ENCODE measurements at regions not wholly inside any gene's neighbourhood (a gene's known extent, or its start where the extent isn't known, plus 50 kb on each side); places are given as distances from the start of the nearest gene placed in this dataset.
"Not testable (repeated sequence)": the region's sequence is repeated elsewhere in the genome, so short reads cannot be mapped to it uniquely, and the experiment has no call there.

DNA sequence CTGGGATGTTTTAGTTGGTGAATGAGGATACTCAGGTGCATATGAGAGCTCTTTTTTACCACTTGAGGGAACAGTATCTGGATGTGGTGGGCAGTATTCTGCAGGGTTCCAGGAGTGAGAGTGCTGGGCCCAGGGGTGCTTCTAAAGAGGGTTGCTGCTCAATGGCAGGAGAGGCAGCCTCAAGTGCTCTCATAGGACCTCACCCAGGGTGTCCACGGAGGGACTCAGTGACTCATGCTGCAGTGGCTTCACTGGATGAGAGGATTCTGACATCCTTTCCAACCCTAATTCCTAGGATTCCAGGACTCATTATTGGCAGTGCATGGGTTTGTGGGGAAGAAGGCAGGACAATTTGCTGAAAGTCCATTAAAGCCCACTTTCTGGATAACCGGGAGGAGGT lies 176.6 kb upstream of the FERMT1 start:
- no peak for DNase-seq

DNA sequence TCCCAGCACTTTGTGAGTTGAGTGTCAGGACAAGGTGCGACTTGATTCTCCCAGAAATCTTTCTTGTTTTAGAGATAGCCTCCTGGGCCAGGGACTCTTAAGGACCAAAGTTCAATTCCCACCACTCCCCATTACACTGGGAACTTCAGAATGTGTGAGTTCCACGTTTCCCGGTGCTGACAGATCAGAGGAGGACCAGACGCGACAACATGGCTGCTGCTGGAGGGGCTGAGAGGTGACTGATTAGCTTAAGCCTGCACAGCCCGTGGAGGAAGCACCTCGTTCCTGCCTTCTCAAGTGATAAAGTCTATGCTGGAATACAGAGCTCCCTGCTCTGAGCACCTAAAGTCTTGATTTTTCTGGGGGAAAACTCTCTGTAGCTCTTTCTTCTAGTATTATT lies 175.2 kb upstream of the FERMT1 start:
- DNase-seq: no peak

DNA sequence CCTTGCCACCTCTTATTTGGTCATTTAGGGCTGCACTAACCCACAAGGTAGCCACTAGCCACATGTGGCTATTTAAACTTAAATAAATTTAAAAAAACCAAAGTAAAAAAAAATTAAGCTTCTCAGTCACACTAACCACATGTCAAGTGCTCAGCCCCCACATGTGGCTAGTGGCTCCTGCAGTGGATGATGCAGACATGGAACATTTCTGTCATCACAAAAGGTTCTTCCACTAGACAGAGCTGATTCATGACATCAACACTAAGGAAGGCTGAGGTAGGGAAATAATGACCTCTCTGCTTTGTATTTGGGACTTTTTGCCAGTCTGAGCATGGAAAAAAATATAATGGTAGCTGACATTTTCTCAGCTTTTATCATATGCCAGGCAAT lies 173.0 kb upstream of the FERMT1 start:
- DNase-seq: no peak

DNA sequence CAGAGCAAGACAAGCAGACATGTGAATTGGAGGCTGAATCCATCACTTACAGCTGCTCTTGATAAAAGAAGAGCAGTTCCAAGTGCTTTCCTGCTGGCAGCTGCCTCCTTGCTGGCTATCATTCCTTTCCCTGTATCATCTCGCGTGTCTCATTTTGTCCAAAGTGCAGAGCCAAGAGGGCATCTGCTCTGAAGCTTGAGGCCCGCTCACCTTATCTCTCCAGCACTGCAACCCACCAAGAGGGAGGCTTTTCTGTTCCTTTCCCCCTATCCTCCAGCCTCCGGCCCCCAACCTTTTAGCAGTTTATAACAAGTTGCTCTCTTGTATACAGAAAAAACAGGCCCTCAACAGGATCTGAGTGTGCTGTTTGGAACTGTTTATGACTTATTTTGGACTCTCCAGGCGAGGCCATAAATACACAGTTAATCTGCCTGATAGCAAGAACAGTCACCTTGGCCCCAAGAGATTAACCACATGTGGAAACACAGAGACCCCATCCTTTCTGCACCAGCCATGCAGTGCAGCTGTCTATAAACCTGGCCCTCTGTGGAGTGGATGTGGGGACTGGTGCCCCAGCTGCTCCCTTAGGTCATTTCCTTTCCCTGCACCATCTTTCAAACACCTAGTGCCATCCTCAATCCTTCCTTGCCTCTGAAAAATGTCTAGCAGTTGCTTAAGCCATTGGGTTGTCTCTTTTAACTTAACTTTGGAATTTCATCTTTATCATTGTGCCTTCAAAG lies 172.5 kb upstream of the FERMT1 start:
- DNase-seq: no peak

DNA sequence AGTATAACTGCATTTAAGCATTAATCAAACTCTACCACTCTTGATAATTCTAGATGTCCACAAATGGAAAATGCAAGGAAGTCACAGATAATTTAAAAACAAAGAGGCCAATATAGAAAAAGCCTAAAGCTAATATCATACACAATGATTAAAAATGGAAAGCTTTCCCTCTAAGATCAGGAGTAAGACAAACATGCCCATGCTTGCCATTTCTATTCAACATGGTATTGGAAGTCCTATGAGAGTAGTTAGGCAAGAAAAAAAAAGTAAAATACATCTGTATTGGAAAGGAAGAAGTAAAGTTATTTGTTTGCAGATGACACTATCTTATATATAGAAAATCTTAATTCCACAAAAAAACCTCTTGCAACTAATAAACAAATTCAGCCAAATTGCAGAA lies 164.6 kb upstream of the FERMT1 start:
- DNase-seq: no peak

DNA sequence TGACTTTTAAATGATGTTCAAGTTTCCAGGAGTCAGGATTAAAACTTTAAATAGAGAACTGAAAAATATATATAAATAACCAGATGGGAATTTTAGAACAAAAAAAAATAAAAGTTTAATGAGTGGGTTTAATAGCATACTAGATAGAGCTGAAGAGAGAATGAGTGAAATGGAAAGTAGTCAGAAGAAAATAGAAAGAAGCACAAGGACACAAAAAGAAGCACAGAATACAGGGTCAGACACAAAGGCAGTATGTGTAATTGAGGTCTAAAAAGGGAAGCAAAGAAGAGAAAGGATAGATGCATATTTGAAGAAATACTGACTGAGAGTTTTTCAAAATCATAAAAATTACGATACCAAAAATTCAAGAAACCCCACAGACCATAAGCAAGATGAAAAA lies 159.8 kb upstream of the FERMT1 start:
- no peak for DNase-seq

DNA sequence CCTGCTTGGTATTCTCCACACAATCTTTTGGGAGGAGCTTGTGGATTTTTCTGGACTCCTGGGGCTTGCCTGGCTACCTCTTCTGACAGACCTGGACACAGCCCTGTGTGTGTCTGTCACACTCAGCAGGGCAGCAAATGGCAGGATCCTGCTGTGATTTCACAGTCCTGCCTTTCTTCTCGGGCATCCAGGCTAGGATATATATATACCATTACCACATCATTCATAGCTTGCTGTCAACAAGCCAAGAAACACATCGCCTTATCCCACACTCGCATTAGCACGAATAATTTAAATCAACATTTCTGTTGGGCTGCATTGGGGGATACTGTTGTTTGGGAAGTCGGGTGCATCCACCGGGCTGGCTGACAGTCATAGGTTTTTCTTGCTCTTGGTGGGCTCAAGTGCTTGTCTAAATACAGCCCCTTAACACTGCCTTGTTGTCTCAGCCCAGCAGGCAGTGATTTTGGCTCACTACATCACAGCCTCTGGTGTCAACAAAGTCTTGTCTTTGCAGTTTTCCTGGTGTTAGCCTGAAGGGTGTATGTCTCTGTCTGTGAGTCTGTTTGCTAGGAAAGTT lies 154.9 kb upstream of the FERMT1 start:
- no peak for DNase-seq

DNA sequence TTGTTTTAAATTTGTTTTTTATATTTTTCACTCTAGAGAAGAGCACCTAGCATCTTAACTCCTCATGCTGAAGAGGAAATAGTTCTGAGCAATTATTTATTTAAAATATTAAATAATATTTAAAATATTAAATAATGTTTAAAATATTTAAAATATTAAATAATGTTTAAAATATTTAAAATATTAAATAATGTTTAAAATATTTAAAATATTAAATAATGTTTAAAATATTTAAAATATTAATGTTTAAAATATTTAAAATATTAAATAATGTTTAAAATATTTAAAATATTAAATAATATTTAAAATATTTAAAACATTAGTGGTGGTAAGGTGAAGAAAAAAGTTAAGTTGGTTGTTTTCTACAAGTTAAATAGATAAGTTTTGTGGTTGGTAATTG lies 147.6 kb upstream of the FERMT1 start:
- DNase-seq: not testable (repeated sequence)

DNA sequence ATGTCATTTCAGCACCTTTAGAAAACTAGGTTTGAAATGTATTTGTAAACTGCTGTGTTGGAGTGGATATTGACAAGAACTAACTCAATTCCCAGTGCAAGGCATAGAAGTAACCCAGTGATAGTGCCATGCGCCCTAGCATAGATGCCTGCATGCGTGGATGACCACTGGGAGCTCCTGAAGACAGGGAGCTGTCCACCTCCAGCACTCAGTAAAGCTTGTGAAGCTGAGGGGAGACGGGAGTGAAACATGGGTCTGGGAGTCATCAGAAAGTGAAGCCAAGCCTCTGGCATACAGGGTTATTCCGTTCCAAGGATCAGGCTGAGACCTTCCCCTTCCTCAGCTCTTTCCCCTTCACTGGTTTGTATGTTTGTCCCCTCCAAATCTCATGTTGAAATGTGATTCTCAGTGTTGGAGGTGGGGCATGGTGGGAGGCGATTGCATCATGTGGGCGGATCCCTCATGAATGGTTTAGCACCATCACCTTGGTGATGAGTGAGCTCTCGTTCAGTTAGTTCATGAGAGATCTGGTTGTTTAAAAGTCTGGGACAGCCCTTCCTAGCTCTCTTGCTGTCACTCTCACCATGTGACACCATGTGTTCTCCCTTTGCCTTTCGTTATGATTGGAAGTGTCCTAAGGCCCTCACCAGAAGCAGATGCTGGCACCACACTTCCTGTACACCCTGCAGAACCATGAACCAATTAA lies 146.5 kb upstream of the FERMT1 start:
- no peak for DNase-seq

DNA sequence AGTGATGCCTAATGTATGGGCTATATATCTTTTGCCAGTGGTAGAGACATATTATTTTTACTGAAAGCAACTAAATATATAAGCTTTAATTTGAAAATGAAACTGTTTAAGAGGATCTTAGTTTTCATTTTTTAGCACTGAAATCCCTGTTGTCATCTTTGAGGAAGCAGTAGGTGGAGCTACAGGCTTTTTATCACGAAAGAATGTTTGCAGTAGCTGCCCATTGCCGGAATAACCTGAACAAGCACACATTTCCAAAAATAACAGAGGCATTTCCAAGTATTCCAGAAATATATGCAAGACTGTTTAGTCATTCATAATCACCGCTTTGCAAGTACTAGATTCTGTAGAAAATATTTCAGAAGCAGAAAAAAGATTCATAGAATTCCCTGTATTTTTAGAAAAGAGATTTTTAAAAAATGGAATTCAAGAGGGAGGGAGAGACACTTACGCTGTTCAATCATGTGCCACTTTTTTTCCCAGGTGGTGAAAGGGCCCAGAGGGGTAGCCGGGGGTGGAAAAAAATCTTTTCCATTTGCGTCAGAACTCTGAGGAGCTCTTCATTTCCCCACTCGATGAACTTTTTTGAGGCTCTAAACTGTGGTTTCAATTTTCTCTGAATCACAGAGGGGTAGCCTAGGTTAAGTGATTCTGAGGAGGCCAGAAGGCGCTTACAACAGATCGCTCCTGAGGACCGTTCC lies 142.5 kb upstream of the FERMT1 start:
- DNase-seq: peak; percentile 77

DNA sequence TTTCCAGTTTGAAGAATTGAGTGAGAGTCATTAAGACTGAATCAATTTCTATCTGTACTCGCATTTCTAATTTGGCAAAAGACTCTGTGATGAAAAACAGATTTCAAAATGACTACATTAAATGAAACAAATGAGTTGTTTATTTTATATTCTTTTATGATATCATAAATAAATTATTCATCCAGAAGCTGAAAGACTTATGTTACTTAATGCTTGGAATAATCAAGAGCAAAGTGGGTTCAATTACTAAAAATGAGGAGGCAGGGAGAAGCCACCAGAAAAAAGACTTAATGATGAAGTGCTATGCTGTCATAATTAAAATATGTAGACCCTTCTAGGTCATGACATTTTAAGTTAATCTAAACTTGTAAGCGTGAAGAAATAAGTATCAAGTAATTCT lies 130.6 kb upstream of the FERMT1 start:
- no peak for DNase-seq

DNA sequence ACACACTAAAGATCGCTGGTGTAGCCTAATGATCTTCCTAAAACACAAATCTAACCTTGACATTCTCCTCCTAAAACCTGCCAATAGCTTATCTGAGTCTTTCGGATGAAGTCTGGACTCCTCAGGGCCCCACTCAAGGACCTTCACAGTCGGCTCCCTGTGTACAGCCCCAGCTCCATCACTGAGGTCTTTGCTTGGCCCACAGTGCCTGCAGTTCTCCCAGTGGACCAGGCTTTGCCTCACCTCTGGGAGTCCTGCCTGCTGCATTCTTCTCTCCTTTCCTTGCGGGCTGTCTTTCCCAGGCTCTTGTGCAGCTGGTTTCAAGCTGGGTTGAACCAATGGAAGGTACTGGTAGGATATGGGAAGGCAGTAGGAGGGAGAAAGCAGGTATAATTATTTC lies 122.6 kb upstream of the FERMT1 start:
- no peak for DNase-seq

DNA sequence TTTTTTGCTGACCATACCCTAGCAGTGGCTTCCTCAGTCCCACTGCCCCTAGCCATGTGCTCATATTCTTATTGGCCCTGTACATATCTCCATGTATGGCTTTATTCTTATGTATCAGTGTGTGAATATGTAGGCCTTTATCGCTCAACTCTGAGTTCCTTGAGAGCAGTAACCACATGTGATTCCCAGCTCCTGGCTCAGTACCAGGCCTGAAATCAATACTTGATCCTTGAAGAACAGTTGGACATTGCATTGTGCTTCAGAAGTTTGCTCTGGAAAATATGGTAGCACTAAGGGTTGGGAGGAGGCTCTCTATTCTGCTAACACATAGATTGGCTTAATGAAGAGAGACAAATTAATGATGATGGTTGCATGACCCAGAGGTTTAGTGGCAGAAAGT lies 118.8 kb upstream of the FERMT1 start:
- no peak for DNase-seq

DNA sequence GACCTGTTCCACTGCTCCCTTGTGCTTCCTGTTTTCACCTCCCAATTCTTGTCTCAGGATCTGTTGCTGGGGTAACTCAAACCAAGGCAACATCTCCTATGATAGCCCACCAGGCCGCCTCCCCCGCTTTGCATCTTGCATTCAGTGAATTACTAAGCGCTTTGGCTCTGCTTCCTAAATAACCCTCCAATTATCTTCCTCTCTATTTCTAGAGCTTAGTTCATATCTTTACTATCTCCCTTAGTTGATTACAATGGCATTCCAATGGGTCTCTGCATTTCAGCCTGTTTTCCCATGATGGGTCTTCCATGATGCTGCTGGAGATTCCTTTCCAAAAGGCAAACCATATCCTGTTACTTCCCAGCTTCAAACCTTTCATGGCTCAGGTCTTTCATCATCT lies 117.2 kb upstream of the FERMT1 start:
- DNase-seq: no peak

DNA sequence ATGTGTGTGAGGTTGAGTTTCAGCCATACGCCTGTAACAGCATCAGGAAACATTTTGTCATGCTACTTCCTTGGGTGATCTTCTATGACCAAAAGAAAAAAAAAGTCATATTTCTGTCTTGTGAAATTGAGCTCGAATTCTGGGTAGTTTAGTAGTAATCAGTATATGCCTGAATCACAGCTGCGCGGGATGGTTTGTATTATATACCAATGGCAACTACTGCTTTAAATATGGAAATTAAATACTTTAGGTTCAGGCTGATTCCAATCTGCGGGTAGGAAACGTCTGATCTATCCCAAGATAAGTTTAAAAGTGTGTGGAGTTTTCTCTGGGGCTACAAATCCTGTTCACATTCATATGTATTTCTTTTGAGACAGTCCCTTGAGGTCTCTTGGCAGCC lies 115.6 kb upstream of the FERMT1 start:
- DNase-seq: no peak

DNA sequence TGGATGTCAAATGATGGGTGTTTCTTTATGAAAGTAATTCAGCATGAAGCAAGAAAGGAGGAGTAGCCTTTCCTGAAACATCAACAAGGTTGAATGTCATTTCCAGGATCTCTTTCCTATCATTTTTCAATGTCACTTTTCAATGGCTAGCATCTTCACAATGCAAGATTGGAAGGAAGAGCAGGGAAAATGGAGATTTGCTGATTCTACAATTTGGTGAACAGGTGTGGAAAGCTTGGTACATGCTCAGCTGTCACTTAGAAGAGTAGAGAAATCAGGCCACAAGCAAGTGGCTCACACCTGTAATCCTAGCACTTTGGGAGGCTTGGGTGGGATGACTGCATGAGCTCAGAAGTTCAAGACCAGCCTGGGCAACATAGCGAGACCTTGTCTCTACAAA lies 112.7 kb upstream of the FERMT1 start:
- no peak for DNase-seq

DNA sequence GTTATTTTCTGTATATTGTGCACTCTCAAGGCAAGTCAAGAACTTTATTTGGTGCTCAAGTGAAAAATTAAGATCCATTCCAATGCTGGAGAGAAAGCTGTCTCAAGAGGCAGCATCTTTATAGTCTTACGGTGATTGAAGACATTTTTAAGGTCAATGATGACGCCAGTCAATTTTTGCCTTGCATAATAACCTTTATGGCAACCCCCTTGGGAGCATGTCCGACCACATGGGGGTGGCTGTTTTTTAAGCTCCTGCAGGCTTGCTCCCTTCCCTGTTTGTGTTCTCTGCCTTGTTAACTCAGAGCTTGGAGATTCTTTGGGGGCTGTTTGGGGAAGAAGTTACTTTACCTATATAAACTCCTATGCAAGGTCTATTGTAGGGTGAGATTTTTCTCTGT lies 109.6 kb upstream of the FERMT1 start:
- no peak for DNase-seq

DNA sequence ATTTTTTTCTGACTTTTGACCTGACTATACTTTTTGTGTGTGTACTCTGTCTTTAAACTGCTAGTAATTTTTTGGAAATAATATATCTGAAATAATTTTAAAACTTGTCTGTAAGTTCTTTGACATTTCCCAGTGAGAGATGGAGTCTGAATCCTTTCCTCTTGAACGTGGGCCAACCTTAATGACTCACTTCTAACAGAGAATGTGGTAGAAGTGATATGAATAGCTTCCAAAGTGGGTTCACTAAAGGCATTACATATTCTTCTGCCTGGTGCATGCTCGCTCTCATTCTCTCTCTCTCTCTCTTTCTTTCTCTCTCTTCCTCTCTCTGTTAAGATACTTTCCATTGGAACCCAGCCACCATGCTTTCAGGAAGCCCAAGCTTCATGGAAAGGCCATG lies 108.7 kb upstream of the FERMT1 start:
- DNase-seq: no peak

DNA sequence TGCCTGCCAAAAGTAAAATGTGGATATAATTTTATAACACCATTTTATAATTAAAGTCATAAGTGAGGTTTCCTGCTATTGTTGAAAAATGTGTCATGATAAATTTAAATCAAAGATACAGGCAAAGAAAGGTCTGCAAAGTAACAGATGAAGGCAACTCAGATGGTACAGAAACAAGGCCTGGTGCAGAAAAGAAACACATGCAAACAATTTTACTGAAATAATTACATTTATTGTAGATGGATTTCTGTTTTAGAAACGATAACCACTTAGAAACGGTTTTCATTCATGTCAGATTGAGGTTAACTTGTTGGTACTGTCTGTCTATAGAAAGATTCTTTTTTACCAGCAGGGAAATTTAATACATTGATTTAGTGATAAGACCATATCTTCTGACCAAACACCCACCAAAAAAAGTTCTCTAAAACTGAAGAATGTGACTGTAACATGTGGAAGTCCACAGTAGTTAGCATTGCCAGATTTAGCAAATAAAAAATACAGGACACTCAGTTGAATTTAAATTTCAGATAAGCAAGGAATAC lies 105.5 kb upstream of the FERMT1 start:
- DNase-seq: no peak

DNA sequence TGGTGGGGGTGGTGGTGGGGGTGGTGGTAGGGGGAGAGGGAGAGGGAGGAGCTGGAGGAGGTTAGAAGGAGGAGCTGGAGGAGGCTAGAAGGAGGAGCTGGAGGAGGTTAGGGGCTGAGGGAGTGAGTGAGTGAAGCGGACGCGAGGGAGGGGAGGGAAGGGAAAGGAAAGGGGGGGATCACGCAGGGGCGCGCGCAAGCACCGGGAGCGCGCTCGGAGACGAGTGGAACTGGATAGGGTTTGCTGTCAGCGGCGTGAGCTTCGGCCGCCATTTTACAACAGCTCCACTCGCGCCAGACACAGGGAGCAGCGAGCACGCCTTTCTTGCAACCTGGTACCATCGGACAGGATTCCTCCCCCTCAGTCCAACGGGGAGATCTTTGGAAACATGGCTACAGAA lies 90.5 kb upstream of the FERMT1 start:
- no peak for DNase-seq

DNA sequence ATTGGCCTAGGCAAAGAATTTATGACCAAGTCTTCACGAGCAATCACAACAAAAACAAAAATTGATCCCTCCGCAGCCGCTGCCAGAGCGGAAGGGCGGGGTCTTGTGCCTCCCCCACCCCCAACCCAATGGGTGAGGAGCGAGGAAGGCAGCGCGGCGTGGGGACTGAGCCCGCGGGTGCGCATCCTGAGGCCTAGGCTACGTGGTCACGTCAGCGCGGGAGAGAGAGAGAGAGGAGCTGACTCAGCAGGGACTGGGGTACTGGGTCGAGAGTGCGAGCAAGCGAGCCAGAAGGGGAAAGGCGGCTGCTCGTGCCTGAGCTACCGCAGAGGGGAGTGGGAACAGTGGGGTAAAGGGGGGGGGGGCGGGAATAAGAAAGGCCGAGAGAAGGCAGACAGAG lies 90.1 kb upstream of the FERMT1 start:
- DNase-seq: no peak

DNA sequence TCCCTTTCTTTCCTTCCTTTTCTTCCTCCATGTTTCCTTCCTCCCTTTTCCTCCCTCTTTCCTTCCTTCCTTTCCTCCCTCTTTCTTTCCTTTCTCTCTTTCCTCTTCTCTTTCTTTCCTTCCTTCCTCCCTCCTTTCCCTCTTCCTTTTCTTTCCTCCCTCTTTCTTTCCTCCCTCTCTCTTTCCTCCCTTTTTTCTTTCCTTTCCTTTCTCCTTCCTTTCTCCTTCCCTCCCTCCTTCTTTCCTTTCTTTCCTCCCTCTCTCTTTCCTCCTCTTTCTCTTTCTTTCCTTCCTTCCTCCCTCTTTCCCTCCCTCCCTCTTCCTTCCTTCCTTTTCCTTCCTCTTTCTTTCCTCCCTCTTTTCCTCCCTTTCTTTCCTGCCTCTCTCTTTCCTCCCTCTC lies 86.3 kb upstream of the FERMT1 start:
- no peak for DNase-seq

DNA sequence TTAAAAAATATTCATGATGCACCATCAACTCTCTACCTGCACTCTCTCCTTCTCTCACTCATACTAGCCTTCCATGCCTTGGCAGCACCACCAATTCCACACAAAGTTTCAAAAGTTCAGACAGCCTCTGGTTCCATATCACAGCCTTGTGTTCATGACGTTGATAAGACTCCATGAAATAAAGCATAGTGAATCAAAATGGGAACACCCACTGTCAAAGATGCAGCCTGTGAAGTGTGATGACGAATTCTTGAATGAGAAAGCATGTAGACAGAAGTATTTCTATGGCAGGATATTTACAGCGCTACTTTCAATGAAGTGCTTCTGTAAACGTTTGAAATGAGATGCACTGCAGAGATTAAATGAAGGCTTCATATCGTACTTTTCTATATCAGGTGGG lies 77.3 kb upstream of the FERMT1 start:
- no peak for DNase-seq

DNA sequence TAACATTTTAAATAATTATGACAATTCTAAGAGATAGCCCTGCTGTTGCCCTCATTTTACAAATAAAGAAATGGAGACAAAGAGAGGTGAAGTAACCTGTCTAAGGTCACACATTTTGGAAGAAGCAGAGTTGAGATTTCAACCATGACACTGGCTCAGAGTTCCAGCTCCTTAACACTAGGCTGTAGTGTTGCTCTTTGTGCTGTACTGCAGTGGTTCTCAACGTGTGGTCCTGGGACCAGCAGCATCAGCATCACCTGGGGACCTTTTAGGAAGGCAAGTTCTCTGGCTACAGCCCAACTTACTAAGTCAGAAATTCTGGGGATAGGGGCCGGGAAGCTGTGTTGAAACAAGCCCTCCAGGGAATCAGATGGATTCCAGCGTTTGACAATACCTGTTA lies 62.4 kb upstream of the FERMT1 start:
- no peak for DNase-seq

Data from SHP77 treated with DMSO at 0.1 percent for 48 hours (cell line).